Right atrium auricular region (tissue), 2 donors: ENCODE measurements at regions not wholly inside any gene's neighbourhood (a gene's known extent, or its start where the extent isn't known, plus 50 kb on each side); places are given as distances from the start of the nearest gene placed in this dataset.
"Not testable (repeated sequence)": the region's sequence is repeated elsewhere in the genome, so short reads cannot be mapped to it uniquely, and the experiment has no call there.

Source experiments
- DNase-seq: peaks from one replicate; pipeline ENCODE4 v3.0.0-alpha.2; 2019; ENCODE audit warnings: low spot score
- H3K27ac ChIP-seq, 2 donors: fragments of 200-600 bp; sonication (generic); 1 replicate in 1 of 2; 2 replicates in 1 of 2; pipeline ENCODE4 v1.5.1; 2016 to 2019
- H3K27me3 ChIP-seq, 2 donors: fragments of 200-600 bp; sonication (generic); one replicate each; pipeline versions ENCODE4 v1.5.1 to v1.6.0; 2017 to 2019
- H3K36me3 ChIP-seq: fragments of 200-600 bp; sonication (generic); one replicate; pipeline ENCODE4 v1.5.1; 2016
- H3K4me1 ChIP-seq, 2 donors: fragments of 200-600 bp; sonication (generic); one replicate each; pipeline versions ENCODE4 v1.5.1 to v1.6.0; 2017 to 2019
- H3K4me3 ChIP-seq, 2 donors: fragments of 200-600 bp; sonication (generic); 1 replicate in 1 of 2; 2 replicates in 1 of 2; pipeline ENCODE4 v1.5.1; 2017 to 2019; ENCODE audit warnings: mild to moderate bottlenecking in 1 of 2, moderate library complexity in 1 of 2
- H3K9me3 ChIP-seq, 2 donors: fragments of 200-600 bp; sonication (generic); one replicate each; pipeline ENCODE4 v1.5.1; 2019
- TF ChIP-seq, protein P1 (sequence below), 2 donors: fragments of 200-600 bp; sonication (generic); IDR thresholded peaks; one replicate each; pipeline ENCODE4 v1.5.1; 2019; ENCODE audit warnings: antibody characterized with exemption in 2 of 2

DNA sequence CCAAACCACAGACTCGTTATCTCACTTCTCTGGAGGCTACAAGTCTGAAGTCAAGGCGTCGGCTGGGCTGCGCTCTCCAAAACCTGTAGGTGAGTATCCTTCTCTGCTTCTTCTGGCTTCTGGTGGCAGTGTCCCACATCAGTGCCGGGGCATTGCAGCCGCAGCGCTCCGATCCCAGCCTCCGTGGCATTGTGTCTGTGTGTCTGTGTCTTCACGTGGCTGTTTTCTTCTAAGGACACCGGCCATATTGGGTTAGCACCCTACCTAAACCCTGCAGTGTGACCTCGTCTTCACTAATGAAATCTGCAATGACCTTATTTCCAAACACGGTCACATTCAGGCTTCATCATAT, 584.9 kb upstream of the COBL start:
- Histone ChIP-seq H3K4me1 (no peaks in the 10 kb centered on the region), H3K27ac (no peak overlapping the region)
- DNase-seq = no peak

GRCh38 chr7:51900755-51901488, 584.3 kb upstream of the COBL start:
- not testable (repeated sequence) for H3K4me3 ChIP-seq, DNase-seq, H3K27ac ChIP-seq, H3K4me1 ChIP-seq, H3K9me3 ChIP-seq, H3K36me3 ChIP-seq, H3K27me3 ChIP-seq

More for the DNA sequence above, 584.9 kb upstream of the COBL start:
- Histone ChIP-seq H3K36me3 (no peaks in the 10 kb centered on the region), H3K27me3 (no peaks in the 10 kb centered on the region), H3K9me3 (no peaks in the 10 kb centered on the region), H3K4me3 (no peak overlapping the region)
- TF ChIP-seq, protein P1, sequence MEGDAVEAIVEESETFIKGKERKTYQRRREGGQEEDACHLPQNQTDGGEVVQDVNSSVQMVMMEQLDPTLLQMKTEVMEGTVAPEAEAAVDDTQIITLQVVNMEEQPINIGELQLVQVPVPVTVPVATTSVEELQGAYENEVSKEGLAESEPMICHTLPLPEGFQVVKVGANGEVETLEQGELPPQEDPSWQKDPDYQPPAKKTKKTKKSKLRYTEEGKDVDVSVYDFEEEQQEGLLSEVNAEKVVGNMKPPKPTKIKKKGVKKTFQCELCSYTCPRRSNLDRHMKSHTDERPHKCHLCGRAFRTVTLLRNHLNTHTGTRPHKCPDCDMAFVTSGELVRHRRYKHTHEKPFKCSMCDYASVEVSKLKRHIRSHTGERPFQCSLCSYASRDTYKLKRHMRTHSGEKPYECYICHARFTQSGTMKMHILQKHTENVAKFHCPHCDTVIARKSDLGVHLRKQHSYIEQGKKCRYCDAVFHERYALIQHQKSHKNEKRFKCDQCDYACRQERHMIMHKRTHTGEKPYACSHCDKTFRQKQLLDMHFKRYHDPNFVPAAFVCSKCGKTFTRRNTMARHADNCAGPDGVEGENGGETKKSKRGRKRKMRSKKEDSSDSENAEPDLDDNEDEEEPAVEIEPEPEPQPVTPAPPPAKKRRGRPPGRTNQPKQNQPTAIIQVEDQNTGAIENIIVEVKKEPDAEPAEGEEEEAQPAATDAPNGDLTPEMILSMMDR (IDR thresholded peaks at IDR 0.05) = no peak

DNA sequence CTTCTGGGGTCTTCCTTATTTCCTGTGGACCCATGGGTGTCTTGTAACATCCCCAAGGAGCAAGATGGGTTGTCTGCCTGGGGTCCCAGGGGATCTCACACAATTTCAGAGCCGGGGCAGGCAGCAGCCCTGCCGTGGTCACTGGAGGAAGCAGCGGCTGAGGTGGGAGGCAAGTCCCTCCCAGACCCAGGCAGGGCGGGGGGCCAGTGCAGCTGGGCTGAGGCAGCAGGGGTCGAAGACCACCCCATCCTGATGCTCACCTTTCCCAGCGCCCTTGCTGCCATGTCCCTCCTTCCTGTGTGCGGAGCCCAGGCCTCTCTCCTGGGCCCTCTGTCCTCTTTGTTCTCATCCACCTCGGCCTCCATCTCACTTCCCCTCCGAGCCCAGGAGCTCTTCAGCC, 583.0 kb upstream of the COBL start:
- DNase-seq = no peak
- no peak overlapping the region for H3K27ac ChIP-seq
- H3K36me3 ChIP-seq = no peaks in the 10 kb centered on the region
- H3K27me3 ChIP-seq = no peaks in the 10 kb centered on the region
- H3K9me3 ChIP-seq = no peaks in the 10 kb centered on the region
- H3K4me3 ChIP-seq = no peak overlapping the region
- H3K4me1 ChIP-seq = no peaks in the 10 kb centered on the region
- TF ChIP-seq, protein P1 (IDR thresholded peaks at IDR 0.05) = no peak

DNA sequence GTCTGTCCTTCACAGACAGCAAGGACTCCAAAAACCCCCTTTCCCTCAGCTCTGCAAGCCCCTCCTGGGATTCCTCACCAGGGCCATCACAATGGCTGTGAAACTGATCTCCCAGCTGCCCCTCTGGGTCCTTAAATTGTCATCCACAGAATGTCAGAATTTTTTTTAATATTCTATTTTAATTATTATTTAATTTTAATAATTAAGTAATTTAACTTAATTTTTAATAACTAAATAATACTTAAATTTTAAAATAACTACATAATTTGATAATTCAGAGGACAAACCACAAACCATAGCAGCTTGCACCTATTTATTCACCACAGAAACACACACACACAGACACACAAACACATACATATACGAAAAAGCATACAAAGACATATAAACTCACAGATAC, 565.8 kb upstream of the COBL start:
- Histone ChIP-seq H3K9me3 (no peaks in the 10 kb centered on the region), H3K4me1 (no peaks in the 10 kb centered on the region), H3K27me3 (no peaks in the 10 kb centered on the region), H3K36me3 (no peaks in the 10 kb centered on the region), H3K4me3 (no peak overlapping the region), H3K27ac (no peak overlapping the region)
- no peak for DNase-seq
- TF ChIP-seq, protein P1 (IDR thresholded peaks at IDR 0.05) = no peak

GRCh38 chr7:51881309-51881708, 564.7 kb upstream of the COBL start:
- no peaks in the 10 kb centered on the region for H3K9me3 ChIP-seq
- H3K36me3 ChIP-seq = no peaks in the 10 kb centered on the region
- no peak overlapping the region for H3K4me3 ChIP-seq
- no peak overlapping the region for H3K27ac ChIP-seq
- TF ChIP-seq, protein P1 (IDR thresholded peaks at IDR 0.05) = no peak
- no peaks in the 10 kb centered on the region for H3K4me1 ChIP-seq
- H3K27me3 ChIP-seq = no peaks in the 10 kb centered on the region
- DNase-seq = no peak

DNA sequence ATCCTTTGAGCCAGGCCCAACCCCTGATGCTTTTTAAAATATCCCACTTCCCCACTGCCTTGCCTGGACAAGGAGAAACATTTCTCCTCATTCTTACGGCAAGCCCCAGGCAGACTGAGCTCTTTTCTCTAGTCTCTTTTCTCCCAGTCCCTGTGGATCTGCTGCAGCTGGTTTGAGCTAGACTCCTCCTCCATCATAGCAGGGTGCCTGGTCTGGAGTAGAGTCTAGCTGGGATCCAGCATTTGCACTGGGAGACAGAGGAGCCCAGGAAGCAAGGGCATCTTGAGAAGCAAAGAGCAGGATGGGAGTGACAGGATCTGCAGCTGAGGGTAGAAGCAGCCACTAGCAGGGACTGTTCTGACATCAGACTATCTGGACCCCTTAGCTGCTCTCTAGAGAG, 562.3 kb upstream of the COBL start:
- no peak for DNase-seq

More for the DNA sequence above, 562.3 kb upstream of the COBL start:
- H3K36me3 ChIP-seq = no peaks in the 10 kb centered on the region
- no peaks in the 10 kb centered on the region for H3K27me3 ChIP-seq
- no peaks in the 10 kb centered on the region for H3K9me3 ChIP-seq
- TF ChIP-seq, protein P1 (IDR thresholded peaks at IDR 0.05) = no peak
- no peak overlapping the region for H3K27ac ChIP-seq
- H3K4me1 ChIP-seq = no peaks in the 10 kb centered on the region
- H3K4me3 ChIP-seq = no peak overlapping the region
